Muscle of leg (tissue), 3 donors: ENCODE measurements at regions not wholly inside any gene's neighbourhood (a gene's known extent, or its start where the extent isn't known, plus 50 kb on each side); places are given as distances from the start of the nearest gene placed in this dataset.

Source experiments
- DNase-seq: peaks from one replicate; pipeline ENCODE4 v3.0.0; 2013
- H3K27ac ChIP-seq: one replicate; pipeline ENCODE4 v1.5.1; 2013; ENCODE audit warnings: mild to moderate bottlenecking, low read length, control low read depth
- H3K27me3 ChIP-seq: one replicate; pipeline ENCODE4 v1.6.1; 2013; ENCODE audit warnings: low read length; ENCODE audit not compliant: control insufficient read depth, insufficient read depth
- H3K36me3 ChIP-seq: one replicate; pipeline ENCODE4 v1.6.1; 2013; ENCODE audit warnings: low read length; ENCODE audit not compliant: control insufficient read depth, insufficient read depth
- H3K4me1 ChIP-seq: one replicate; pipeline ENCODE4 v1.6.1; 2013; ENCODE audit warnings: low read length; ENCODE audit not compliant: control insufficient read depth, insufficient read depth
- H3K4me3 ChIP-seq: one replicate; pipeline ENCODE4 v1.5.1; 2013; ENCODE audit warnings: low read length, control low read depth
- H3K9me3 ChIP-seq: replicated peaks from 2 replicates; pipeline ENCODE4 v1.6.1; 2013; ENCODE audit warnings: low read depth, low read length; ENCODE audit not compliant: control insufficient read depth
- WGBS: methylation state at CpG from one replicate; pipeline ENCODE4 v1.1.5; 2013; ENCODE audit warnings: missing lambda C conversion rate; ENCODE audit not compliant: insufficient coverage; 5-methylcytosine and 5-hydroxymethylcytosine counted together

GRCh38 chr20:55054453-55054852 lies 579.1 kb downstream of the DOK5 start:
- H3K4me1 ChIP-seq: no peaks in the 10 kb centered on the region
- DNase-seq: no peak
- no peaks in the 10 kb centered on the region for H3K9me3 ChIP-seq
- H3K27me3 ChIP-seq: no peaks in the 10 kb centered on the region
- no peak overlapping the region for H3K4me3 ChIP-seq
- no peak overlapping the region for H3K27ac ChIP-seq
- H3K36me3 ChIP-seq: no peaks in the 10 kb centered on the region
- no CpG with 5 or more reads among the region's 3 CpGs for WGBS

DNA sequence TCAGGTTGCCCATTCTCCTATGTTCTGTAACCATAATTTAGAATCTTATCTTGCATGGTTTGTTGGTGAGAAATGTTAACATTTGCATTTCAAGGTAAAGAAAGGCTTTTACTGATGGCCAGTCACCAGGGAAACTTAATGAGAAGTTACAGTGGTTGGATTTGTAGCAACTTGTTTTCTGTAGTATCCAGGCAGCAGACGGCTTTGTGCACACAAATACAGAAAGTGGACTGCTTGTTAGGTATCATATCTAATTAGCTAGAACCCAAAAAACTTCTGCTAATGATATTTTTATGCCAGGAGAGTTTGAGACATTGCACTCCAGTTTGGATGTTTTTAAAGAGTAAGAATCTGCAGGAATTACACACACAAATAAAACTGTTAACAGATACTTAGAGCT lies 578.0 kb downstream of the DOK5 start:
- Histone ChIP-seq H3K4me1 (no peaks in the 10 kb centered on the region), H3K27me3 (no peaks in the 10 kb centered on the region), H3K4me3 (no peak overlapping the region), H3K27ac (no peak overlapping the region), H3K36me3 (no peaks in the 10 kb centered on the region), H3K9me3 (no peaks in the 10 kb centered on the region)
- WGBS: no CpG with 5 or more reads among the region's 1 CpG
- no peak for DNase-seq

DNA sequence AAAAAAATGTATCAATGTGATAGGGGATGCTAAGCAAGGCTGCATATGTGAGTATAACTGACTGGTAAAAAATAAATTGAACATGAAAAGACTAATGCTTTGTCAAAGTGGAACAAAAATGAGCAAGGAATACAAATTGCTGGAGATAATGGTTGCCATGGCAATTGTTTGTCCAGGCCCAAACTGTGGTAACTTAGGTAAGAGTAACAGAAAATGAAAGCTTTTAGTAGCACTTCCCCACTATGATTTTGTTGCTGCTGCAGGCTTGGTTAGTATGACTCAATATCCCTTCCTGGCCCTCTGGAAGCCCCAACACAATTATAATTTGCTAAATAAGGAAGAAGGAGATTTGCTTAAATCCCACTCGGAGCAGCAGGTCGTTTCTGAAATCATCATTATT lies 577.1 kb downstream of the DOK5 start:
- no peak for DNase-seq
- H3K27ac ChIP-seq: no peak overlapping the region
- no peaks in the 10 kb centered on the region for H3K9me3 ChIP-seq
- no peaks in the 10 kb centered on the region for H3K27me3 ChIP-seq
- no peak overlapping the region for H3K4me3 ChIP-seq
- H3K36me3 ChIP-seq: no peaks in the 10 kb centered on the region
- no peaks in the 10 kb centered on the region for H3K4me1 ChIP-seq
- no CpG with 5 or more reads among the region's 2 CpGs for WGBS

- Histone ChIP-seq H3K4me3 (no peak overlapping the region), H3K4me1 (no peaks in the 10 kb centered on the region), H3K9me3 (no peaks in the 10 kb centered on the region), H3K27me3 (no peaks in the 10 kb centered on the region), H3K36me3 (no peaks in the 10 kb centered on the region), H3K27ac (no peak overlapping the region)
- DNase-seq: no peak
Observed at GRCh38 chr20:55038684-55039083, 563.3 kb downstream of the DOK5 start.

DNA sequence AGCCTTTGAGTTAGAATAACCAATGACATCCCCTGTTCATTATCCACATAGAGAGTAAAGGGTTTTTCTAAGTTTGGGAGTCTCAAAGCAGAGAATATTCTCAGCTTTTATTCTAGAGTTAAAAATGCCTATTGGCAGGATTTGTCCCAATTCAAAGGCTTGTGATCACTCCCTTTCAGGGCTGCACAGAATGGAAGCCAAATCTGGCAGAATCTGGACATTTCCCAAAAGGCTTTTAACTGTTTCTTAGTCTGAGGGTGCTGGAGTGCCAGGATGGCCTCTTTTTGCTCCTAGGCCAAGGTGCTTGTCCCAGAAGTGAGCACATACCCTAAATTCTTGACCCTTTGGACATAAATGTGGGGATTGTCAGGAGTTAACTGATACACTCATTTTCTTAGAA lies 556.6 kb downstream of the DOK5 start:
- H3K36me3 ChIP-seq: no peaks in the 10 kb centered on the region
- H3K9me3 ChIP-seq: peaks cover 4% of the 10 kb centered on the region
- no peak for DNase-seq

DNA sequence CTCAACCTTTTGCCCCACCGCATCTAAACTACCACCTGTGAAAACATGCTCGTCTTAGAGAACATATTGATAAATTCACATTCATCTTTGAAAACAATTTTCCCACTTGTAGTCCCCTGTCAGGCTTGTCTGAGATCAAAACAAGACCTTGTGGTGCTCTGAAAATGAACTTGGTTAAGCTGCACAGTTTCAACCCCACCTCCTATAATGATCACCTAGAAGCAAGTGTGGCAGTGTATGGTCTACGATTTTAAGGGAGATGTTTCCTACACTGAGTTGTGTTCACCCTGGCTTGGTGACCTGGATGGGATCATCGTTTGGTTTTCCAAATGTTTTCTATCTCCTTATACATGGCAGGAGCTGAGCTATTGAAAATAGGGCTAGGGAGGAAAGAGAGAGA lies 539.4 kb downstream of the DOK5 start:
- Histone ChIP-seq H3K27ac (no peak overlapping the region), H3K36me3 (no peaks in the 10 kb centered on the region), H3K4me1 (no peaks in the 10 kb centered on the region), H3K9me3 (no peaks in the 10 kb centered on the region), H3K27me3 (no peaks in the 10 kb centered on the region), H3K4me3 (no peak overlapping the region)
- no peak for DNase-seq
- WGBS: 67% methylated on average over 2 of the region's 4 CpGs

More for the DNA sequence above, 556.6 kb downstream of the DOK5 start:
- Histone ChIP-seq H3K4me1 (no peaks in the 10 kb centered on the region), H3K27ac (no peak overlapping the region), H3K4me3 (no peak overlapping the region), H3K27me3 (no peaks in the 10 kb centered on the region)

- no peaks in the 10 kb centered on the region for H3K4me1 ChIP-seq
- H3K27ac ChIP-seq: no peak overlapping the region
- no peaks in the 10 kb centered on the region for H3K36me3 ChIP-seq
- no peaks in the 10 kb centered on the region for H3K9me3 ChIP-seq
- no peak for DNase-seq
- no peak overlapping the region for H3K4me3 ChIP-seq
- no peaks in the 10 kb centered on the region for H3K27me3 ChIP-seq
- WGBS: no CpG with 5 or more reads among the region's 1 CpG
Observed at GRCh38 chr20:55010761-55011160, 535.4 kb downstream of the DOK5 start.

GRCh38 chr20:55009066-55009465 lies 533.7 kb downstream of the DOK5 start:
- no peaks in the 10 kb centered on the region for H3K36me3 ChIP-seq
- no CpG with 5 or more reads among the region's 2 CpGs for WGBS
- no peak overlapping the region for H3K27ac ChIP-seq
- peak; percentile 19 for DNase-seq
- no peaks in the 10 kb centered on the region for H3K9me3 ChIP-seq
- no peaks in the 10 kb centered on the region for H3K27me3 ChIP-seq
- no peaks in the 10 kb centered on the region for H3K4me1 ChIP-seq
- H3K4me3 ChIP-seq: no peak overlapping the region

- Histone ChIP-seq H3K4me3 (no peak overlapping the region), H3K27ac (no peak overlapping the region), H3K36me3 (no peaks in the 10 kb centered on the region), H3K9me3 (no peaks in the 10 kb centered on the region), H3K27me3 (no peaks in the 10 kb centered on the region), H3K4me1 (no peaks in the 10 kb centered on the region)
- no CpG with 5 or more reads among the region's 3 CpGs for WGBS
- peak; percentile 11 for DNase-seq
Observed at GRCh38 chr20:55004044-55004443, 528.7 kb downstream of the DOK5 start.

GRCh38 chr20:54995553-54995952 lies 520.2 kb downstream of the DOK5 start:
- 71% methylated on average over 3 of the region's 5 CpGs for WGBS
- H3K36me3 ChIP-seq: no peaks in the 10 kb centered on the region
- H3K27ac ChIP-seq: no peak overlapping the region
- H3K4me1 ChIP-seq: no peaks in the 10 kb centered on the region
- no peak for DNase-seq
- no peaks in the 10 kb centered on the region for H3K9me3 ChIP-seq
- H3K4me3 ChIP-seq: no peak overlapping the region
- no peaks in the 10 kb centered on the region for H3K27me3 ChIP-seq

DNA sequence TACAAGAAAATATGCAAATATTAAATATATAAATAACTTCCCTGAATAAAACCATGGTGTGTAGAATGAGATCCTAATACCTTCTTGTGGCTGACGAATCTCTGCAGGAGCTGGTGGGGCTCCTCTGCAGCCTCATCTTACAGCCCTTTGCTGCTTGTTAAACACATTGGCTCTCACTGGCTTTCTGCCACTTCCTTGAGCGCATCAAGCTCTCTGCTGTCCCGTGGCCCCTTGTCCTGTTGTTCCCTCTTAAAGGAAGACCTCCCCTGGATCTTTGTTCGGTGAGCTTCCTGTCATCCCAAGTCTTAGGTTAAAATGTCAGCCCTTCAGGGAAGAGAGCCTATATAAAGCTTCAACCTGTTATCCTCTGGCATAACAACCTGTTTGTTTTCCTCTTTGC lies 519.6 kb downstream of the DOK5 start:
- WGBS: 14% methylated on average over 3 of the region's 4 CpGs
- Histone ChIP-seq H3K4me1 (no peaks in the 10 kb centered on the region), H3K9me3 (no peaks in the 10 kb centered on the region), H3K27me3 (no peaks in the 10 kb centered on the region), H3K4me3 (no peak overlapping the region), H3K36me3 (no peaks in the 10 kb centered on the region), H3K27ac (no peak overlapping the region)
- DNase-seq: no peak
